UCSD-AML1 (cell line): ENCODE measurements at regions not wholly inside any gene's neighbourhood (a gene's known extent, or its start where the extent isn't known, plus 50 kb on each side); places are given as distances from the start of the nearest gene placed in this dataset.
"Not testable (repeated sequence)": the region's sequence is repeated elsewhere in the genome, so short reads cannot be mapped to it uniquely, and the experiment has no call there.

ENCODE experiments used
- DNase-seq: peaks from one replicate; lab custom pipeline; 2025; ENCODE audit not compliant: unreplicated experiment; lab: John Stamatoyannopoulos, UW

DNA sequence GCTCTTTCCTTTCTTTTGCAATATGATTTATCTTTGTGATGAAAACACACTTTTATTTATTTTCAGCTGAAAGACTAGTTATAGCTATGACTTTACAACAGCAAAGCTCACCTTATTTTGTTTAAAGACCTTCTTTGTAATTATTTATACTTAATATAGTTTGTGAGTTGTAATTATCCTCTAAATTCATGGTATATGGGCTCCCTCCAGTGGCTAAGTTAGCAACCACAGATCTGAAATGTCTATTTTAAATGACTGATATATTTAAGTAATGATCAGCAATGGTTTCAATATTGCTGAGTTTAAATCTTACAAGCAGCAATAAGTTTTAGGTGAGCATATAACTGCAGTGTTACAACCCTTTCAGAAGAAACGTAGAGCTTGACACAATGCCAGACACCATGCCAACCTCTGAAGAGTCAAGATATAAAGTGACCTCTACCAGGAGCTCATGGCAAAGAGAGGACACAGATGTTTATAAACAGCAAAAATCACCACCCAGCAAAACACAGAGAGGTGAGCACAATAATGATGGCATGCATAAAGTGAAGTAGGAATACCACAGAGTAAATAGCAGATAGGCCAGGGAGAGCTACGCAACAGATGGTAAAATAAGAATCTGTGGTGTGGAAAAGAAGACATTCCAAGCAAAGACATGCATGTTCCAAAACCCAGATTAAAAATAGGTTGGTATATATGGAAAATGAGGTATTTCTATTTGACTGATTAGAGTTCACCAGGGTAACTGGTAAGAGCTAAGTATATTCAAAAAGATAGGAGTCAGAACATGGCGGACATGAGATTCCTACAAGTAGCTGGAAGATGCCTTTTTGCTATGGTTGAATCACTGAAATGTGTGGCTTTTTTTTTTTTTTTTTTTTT is 143.7 kb upstream of the ZNF385D start:
- DNase-seq, result no peak

DNA sequence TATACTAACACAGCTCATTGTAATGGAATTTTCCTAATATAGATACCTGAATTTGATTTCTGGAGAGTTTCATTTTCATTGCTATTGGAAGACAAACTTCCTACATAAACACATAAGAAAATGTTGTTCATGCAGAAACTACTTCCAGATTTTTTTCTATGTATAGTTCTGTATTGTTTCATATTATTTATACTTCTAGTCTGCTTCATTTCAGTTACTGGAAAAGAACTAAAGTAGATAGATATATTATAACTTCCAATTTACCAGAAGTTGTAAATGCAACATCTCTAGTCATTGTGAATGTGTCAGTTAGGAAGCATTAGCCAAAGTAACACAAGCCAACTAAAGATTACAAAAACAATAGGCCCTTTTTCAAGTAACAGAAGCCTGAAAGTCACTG is 147.3 kb upstream of the ZNF385D start:
- no peak for DNase-seq

DNA sequence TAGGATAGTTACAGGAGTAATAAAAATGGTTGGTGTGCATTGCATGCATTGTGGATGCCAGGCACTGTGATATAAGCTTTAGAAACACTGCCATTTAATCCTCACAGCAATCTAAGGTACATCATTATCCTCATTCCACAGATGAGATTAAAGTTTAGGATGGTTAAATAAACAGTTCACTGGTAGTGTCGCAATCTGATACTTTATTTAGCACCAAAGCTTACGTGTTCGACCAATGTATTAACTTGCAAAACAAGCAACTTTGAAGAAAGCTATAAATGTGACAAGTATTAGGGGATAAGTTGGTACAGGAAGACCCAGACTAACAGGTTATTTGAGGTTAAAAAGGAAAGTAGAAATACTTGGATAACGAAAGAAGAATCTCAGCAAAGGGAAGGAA is 150.5 kb upstream of the ZNF385D start:
- DNase-seq, result no peak

DNA sequence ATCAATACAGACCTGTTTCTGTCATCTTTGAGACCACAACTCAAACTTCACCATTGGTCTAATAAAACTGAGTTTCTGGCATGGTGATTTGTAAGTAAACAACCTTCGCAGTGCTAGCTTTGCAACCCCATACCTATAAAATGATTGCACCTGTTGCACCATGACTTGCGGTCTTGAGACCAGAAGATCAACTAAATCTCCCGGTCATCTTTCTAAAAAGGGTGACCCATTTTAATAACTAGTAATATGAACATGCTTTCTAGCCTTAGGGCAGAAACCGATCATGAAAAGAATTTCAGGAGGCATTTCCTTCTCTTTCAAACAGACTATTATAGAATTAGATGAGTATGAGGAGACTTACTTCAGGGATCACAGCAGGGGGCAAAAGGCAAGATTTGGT is 151.9 kb upstream of the ZNF385D start:
- DNase-seq, result no peak

DNA sequence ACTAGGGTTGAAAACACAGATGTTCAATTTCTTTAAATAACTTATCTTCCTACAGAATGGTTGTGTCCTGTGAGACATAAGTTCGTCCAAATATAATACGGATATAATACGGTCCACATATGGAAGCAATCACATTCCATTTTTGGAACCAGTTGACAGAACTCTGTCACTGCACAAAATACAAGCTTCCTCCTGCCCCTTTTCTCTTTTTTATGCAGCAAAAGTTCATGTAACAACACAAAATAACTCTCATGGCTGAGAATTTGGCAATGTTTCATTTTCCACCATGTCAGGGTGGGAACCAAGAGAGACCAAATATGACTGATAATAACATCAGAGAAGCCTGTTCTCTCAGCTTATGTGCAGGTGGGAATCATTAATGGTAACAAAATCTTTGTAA is 158.1 kb upstream of the ZNF385D start:
- no peak for DNase-seq

DNA sequence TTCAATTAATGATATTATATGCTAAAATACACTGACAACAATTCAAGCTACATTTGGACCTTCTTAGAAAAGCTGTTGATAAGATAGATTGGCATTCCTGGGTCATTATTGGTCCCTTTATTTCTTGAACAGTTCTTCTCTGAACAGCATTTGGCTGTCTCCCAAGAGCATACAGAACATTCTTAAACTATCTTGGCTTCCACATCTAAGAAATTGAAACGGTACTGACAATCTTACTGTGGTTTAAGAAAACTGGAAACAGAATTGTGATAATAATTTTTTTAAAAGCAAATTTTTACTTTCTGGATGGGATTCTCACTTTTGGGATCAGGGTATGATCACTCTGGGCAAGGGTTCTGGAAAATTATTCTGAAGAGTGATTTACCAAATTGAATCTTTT is 161.7 kb upstream of the ZNF385D start:
- DNase-seq, result no peak

DNA sequence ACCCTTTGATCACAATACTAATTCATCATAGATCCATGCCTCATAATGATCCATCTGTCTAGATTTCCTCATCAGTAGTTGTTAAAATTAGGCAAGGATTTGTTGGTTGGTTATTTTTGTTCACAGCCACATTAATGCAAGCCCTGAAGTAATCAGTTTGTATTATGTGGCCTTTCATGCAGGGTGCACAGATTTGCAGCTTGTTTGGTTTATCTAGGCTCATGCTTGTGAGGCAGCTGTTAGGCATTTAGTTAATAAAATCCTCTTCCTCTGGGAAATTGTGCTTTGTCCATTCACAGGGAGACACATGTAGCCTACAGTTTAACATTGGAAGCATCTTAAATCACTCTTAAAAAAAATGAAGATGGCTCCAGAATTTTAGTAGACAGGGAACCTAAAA is 162.8 kb upstream of the ZNF385D start:
- DNase-seq, result no peak

DNA sequence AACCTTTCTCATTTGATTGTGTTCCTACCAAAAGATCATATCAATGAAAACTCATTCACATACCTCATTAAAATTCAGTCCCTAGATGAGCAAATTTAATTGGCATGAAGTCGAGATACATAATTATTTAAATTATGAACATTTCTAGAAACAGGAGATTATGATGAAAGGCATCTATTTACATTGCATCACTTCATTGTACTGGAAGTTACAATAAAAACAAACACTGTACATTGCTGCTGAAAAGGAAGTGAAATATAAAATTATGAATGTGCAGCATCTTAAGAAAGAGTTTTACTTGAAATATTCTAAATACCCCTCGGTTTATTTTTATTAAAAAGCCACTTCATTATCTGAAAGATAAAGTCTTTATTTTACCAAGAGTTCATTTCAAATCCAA is 163.4 kb upstream of the ZNF385D start:
- no peak for DNase-seq

DNA sequence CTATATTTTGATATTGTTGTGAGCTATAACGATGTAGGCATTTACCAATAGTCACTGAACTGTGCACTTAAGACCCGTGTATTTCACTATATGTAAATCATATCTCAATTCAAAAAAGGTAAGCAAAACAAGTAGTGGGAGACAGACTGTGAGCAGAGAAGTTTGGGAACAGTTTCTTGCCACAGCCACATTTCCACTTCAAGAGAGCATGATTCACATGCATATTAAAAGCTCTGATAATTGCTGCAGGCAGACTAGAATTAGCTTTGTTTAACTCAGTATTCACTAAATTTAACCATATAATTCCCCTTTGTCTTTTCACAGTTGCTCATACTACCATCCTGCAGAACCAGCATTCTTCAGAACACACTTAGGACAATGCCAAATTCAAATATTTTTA is 168.4 kb upstream of the ZNF385D start:
- no peak for DNase-seq

DNA sequence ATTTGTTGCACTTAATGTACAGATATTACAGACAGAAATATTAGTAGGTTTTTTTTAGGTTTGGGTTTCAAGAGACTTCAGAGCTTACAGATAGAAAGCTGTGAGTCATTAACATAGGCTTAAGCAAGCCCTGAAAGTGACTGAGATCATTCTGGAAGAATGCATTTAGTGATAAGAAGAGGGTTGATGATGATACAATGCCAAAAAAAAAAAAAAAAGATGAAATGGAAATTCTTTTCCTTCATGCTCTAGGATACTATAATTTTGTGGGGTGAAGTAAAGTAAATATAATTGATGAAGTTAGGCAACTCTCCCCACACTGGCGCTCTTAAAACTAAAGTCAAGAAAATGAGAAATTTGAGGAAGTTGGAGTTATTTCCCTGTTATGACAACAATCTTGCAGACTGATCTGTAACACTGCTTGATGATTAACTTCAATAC is 169.4 kb upstream of the ZNF385D start:
- no peak for DNase-seq

DNA sequence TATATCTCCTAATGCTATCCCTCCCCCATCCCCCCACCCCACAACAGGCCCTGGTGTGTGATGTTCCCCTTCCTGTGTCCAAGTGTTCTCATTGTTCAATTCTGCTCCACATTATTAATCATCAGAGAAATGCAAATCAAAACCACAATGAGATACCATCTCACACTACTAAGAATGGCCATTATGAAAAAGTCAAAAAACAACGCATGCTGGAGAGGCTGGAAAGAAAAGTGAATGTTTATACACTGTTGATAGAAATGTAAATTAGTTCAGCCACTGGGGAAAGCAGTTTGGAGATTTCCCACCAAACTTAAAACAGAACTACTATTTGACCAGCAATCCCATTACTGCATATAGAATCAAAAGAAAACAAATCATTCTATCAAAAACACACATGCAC is 172.1 kb upstream of the ZNF385D start:
- not testable (repeated sequence) for DNase-seq

DNA sequence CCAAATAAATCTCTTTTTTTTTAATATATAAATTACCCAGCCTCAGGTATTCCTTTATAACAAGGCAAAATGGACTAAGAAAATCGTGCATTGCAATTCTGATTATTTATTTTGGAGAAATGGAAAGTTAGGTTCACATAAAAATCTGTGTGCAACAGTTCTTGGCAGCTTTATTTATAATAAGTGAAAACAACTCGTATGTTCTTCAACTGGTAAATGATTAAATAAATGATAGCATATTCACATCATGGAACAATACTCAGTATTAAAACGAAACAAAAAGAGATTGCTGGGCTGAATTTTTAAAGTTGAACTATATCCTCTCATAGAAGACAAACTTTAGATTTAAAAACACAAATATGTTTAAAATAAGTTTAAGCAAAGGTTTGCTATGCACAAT is 176.3 kb upstream of the ZNF385D start:
- DNase-seq, result no peak

DNA sequence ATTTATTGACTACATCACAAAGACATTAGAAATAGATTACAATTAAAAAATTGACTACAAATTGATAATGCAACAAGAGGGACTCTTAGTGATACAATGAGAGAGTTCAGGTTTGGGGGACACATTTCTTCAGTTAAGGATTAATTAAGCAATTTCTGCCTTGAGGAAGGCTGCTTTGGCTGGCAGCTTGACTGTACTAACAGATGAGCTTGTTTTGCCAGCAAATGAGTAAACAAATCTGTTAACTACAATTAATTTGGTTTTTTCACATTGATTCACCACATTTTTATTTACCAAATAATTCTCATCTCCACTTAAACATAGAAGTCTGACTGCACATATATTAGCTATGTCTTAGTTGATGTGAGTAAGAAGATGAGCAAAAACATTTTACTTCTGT is 183.6 kb upstream of the ZNF385D start:
- DNase-seq, result no peak

DNA sequence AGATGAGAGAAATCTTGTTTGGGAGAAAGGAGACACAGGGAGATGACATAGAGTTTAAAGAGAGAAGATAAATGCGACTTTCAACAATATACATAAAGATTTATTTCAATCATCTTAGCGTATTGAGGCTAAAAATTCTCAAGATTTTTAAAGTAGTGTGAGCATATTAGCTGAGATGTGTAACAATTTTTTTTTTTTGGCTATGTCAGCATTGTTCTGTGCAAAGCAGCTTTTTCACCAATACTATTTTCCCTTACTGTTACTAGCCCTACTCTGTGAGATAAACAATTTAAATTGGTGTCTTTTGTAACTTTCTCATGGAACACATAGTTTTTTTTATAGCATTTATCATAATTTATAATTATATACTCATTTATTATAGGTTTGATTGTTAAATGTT is 185.2 kb upstream of the ZNF385D start:
- no peak for DNase-seq

DNA sequence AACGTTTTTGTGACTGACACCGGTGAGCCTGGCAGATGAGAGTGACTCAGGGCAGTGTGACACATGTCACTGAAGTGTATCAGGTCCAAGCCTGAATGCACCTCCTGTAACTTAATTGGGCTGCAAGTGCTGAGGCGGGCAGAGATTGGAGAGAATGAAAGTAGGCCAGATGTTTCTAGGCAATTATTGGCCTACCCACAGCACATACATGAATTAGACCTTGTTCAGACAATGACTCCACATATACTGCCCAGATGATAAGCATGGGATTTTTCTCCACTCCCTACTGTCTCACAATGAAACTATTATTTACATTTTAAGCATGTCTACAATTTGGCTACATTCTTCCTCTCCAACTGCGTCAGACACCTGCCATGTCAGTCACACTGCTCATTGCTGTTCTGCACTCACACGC is 187.3 kb upstream of the ZNF385D start:
- DNase-seq, result no peak

DNA sequence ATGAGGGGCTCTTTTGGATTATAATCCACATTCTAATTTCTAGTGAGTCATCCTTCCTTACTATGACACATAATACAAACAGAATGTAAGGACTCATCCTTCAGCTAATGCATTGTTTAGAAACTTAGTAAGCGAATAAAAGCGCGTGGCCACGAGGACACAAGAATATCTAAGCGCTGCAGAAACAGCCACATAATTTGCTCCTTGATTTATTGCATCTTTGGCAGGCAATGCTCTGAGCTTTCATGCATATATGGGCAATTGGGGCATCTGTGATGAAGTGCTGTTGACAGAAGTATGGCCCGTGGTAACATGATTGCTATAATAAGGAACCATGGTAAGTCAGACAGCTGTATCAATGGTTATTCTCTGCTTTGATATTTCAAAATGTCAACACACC is 191.3 kb upstream of the ZNF385D start:
- DNase-seq, result no peak

DNA sequence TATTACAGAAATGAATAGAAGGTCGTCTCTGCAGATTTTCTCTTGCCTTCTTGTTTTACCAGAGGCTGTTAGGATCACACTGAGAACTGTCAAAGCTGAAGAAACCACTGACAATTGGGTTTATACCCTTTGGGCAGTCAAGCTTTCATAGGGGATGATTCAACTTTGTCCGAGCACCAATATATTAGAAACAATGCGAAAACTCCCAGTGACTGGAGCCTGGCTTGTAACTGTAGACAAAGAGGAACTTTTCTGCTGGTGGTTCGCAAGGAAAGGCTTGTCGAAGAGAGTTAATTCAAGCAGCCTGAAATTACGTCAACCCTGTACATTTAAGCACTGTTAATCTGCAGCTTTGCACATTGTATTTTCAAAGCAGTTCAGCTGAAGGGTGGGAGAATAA is 193.2 kb upstream of the ZNF385D start:
- no peak for DNase-seq

DNA sequence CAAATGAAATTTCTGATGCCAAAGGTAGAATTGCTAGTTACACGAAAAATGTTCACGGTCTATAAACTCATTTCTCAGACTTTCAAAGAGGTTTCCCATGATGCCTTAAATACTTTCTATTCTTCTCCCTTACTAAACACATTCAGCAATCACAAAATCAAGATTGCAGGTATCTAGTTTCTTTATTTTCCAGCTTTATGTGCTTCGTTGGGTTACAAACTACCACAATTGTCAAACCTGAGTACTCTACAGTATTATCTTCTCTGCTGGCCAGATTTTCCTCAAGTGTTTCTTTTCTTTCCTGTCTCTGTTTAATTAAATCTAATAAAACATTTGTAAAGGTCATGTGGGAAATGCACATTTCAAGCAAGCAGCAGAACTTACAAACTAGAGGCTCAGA is 201.8 kb upstream of the ZNF385D start:
- no peak for DNase-seq

DNA sequence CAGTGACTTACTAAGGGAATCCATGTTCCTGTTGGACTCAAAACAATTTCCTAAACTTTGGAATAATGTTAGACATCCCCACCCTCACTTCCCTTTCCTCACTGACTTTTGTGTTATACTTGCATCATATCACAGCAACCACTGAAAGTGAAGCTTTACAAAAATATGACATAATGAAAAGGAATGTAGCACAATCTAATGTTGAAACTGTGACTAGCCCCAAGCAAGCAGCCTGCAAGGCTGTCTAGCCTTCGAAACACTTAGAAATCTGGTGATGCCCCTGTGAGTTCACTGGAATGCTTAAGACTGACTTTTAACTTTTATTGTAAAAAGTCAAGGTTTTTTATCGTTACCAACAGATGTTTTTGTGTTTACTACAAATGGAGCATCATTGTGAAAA is 203.7 kb upstream of the ZNF385D start:
- DNase-seq, result no peak

DNA sequence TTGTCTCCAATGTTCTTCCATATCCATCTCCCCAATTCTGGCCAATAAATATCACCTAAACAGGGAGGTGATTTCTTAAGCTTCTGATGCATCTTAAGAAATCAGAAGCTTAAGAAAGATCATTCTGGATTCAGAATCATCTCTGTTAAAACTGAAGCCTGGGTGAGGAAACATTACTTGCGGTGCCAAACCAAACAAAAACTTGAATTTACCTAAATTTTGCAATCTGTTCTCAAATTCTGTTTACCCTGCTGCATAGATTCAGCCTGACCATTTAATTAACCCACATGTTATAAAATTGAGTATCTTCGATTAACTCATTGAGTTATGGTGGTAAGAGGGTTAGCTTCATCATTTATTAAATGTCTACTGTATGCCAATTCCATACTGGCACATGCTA is 204.4 kb upstream of the ZNF385D start:
- DNase-seq, result no peak

DNA sequence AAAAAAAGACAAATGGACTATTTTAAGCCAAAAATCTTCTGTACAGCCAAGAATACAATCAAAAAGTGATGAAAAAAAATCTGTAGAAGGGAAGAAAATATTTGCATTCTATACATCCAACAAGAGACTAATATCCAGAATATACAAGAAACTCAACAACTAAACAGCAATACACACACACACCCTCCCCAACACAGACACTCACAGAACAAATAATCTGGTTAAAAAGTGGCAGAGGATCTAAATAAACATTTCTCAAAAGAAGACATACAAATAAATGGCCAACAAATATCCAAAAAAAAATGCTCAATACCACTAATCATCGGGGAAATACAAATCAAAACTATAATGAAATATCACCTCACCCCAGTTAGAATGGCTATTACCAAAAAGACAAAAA is 209.0 kb upstream of the ZNF385D start:
- no peak for DNase-seq

DNA sequence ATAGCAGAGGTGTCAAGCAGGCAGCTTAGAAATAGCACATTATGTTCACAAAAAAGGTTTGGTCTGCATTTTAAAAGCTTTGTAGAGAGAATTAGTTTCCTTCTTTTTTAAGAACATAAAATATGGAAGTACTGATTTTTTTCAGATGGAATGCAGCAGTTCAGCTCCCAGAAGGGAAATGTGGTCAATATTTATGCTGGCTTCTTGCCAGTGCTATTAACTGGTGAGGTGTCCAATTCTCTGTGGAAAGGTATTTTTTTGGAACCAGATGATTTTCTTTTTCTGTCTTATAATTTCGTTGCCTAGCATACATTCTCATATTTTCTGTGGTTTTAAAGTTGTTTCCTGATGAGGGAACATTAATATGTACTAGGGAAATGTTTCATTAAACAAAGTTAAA is 211.4 kb upstream of the ZNF385D start:
- no peak for DNase-seq

DNA sequence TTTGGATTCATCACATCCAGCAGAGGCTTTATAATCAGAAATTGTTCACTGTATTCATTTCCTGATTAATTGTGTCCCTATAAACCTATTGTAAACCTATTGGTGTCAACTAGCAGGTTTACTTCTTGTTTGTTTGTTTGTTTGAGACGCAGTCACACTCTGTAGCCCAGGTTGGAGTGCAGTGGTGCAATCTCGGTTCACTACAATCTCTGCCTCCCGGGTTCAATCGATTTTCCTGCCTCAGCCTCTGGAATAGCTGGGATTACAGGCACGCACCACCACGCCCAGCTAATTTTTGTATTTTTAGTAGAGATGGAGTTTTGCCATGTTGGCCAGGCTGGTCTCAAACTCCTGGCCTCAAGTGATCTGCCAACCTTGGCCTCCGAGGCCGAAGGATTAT is 215.4 kb upstream of the ZNF385D start:
- DNase-seq, result not testable (repeated sequence)
